IMR-90 (cell line): ENCODE measurements at regions not wholly inside any gene's neighbourhood (a gene's known extent, or its start where the extent isn't known, plus 50 kb on each side); places are given as distances from the start of the nearest gene placed in this dataset.

Source experiments
- ATAC-seq: fragments of 200-7000 bp; cut with Tn5 transposase; 2 replicates; pipeline ENCODE4 v1.9.1; 2020; ENCODE audit warnings: low read depth, mild to moderate bottlenecking, moderate library complexity
- BruUV-seq: library from RNA; stranded (reverse); fragments of 400-500 nt; replicated peaks from 2 replicates; lab custom pipeline; 2021; lab: Mats Ljungman, UMichigan
- CTCF ChIA-PET: fragments of 300-600 bp; formaldehyde crosslinking; extraction: SDS; loops from one replicate; lab custom pipeline; 2021; ENCODE audit warnings: antibody characterized with exemption; lab: Yijun Ruan, JAX
- POLR2A ChIA-PET: fragments of 300-600 bp; sonication (Branson Sonifier 250); formaldehyde crosslinking; loops from one replicate; lab custom pipeline; 2022; ENCODE audit warnings: antibody characterized with exemption; ENCODE audit not compliant: unreplicated experiment; lab: Charles Lee
- DNase-seq: peaks from one replicate; pipeline ENCODE4 v3.0.0; 2013
- H2AFZ ChIP-seq: replicated peaks from 2 replicates; pipeline ENCODE3; 2013; ENCODE audit warnings: low read length, mild to moderate bottlenecking; ENCODE audit not compliant: poor library complexity
- H2AK5ac ChIP-seq: 2 replicates; pipeline ENCODE4 v1.6.1; 2013; ENCODE audit warnings: low read depth, low read length, inconsistent platforms
- H2AK9ac ChIP-seq: replicated peaks from 2 replicates; pipeline ENCODE3; 2013; ENCODE audit warnings: mild to moderate bottlenecking, low read depth, low read length, moderate library complexity; ENCODE audit not compliant: poor library complexity
- H2BK120ac ChIP-seq: 2 replicates; pipeline ENCODE4 v1.6.1; 2013; ENCODE audit warnings: low read depth, low read length, inconsistent platforms
- H2BK15ac ChIP-seq: 3 replicates; pipeline ENCODE4 v1.6.1; 2013; ENCODE audit warnings: low read depth, low read length, inconsistent platforms
- H2BK20ac ChIP-seq: 2 replicates; pipeline ENCODE4 v1.6.1; 2013; ENCODE audit warnings: low read depth, mild to moderate bottlenecking, inconsistent platforms, low read length, moderate library complexity
- H2BK5ac ChIP-seq: 2 replicates; pipeline ENCODE4 v1.6.1; 2013; ENCODE audit warnings: mild to moderate bottlenecking, low read depth, low read length, inconsistent platforms; ENCODE audit not compliant: poor library complexity, severe bottlenecking
- H3K14ac ChIP-seq: replicated peaks from 2 replicates; pipeline ENCODE4 v1.6.1; 2013; ENCODE audit warnings: low read depth, low read length, inconsistent platforms
- H3K18ac ChIP-seq: 2 replicates; pipeline ENCODE4 v1.6.1; 2013; ENCODE audit warnings: low read depth, low read length, control low read depth
- H3K23ac ChIP-seq: 2 replicates; pipeline ENCODE4 v1.6.1; 2013; ENCODE audit warnings: low read depth, low read length, inconsistent platforms
- H3K27ac ChIP-seq: 2 replicates; pipeline ENCODE4 v1.5.1; 2013; ENCODE audit warnings: mild to moderate bottlenecking, control low read depth, low read length; ENCODE audit not compliant: insufficient read depth
- H3K27me3 ChIP-seq: 2 replicates; pipeline ENCODE4 v1.6.1; 2013; ENCODE audit warnings: low read length; ENCODE audit not compliant: control insufficient read depth, insufficient read depth
- H3K36me3 ChIP-seq: 2 replicates; pipeline ENCODE4 v1.6.1; 2013; ENCODE audit warnings: low read length, mixed read lengths; ENCODE audit not compliant: control insufficient read depth, insufficient read depth
- H3K4ac ChIP-seq: 2 replicates; pipeline ENCODE4 v1.6.1; 2013; ENCODE audit warnings: low read depth, low read length, inconsistent platforms
- H3K4me1 ChIP-seq: 2 replicates; pipeline ENCODE4 v1.6.1; 2013; ENCODE audit warnings: low read length, mixed read lengths; ENCODE audit not compliant: control insufficient read depth, insufficient read depth
- H3K4me2 ChIP-seq: 2 replicates; pipeline ENCODE4 v1.6.1; 2013; ENCODE audit warnings: low read depth, mild to moderate bottlenecking, control low read depth, low read length, moderate library complexity
- H3K4me3 ChIP-seq: 2 replicates; pipeline ENCODE4 v1.5.1; 2013; ENCODE audit warnings: low read depth, mild to moderate bottlenecking, control low read depth, low read length, moderate library complexity; ENCODE audit not compliant: insufficient read depth
- H3K56ac ChIP-seq: 2 replicates; pipeline ENCODE4 v1.6.1; 2013; ENCODE audit warnings: low read length, inconsistent platforms; ENCODE audit not compliant: insufficient read depth; ENCODE audit errors: extremely low read depth
- H3K79me1 ChIP-seq, 2 experiments: 2 replicates each; pipeline ENCODE4 v1.6.1; 2013; ENCODE audit warnings: low read length in 2 of 2, inconsistent platforms in 1 of 2, low read depth in 1 of 2
- H3K9ac ChIP-seq: 2 replicates; pipeline ENCODE4 v1.6.1; 2013; ENCODE audit warnings: low read depth, low read length, control low read depth
- H3K9me1 ChIP-seq: 2 replicates; pipeline ENCODE4 v1.6.1; 2013; ENCODE audit warnings: low read length, inconsistent platforms; ENCODE audit not compliant: insufficient read depth
- H3K9me3 ChIP-seq: 2 replicates; pipeline ENCODE4 v1.6.1; 2013; ENCODE audit warnings: low read length; ENCODE audit not compliant: control insufficient read depth, insufficient read depth
- H4K20me1 ChIP-seq: 2 replicates; pipeline ENCODE4 v1.6.1; 2013; ENCODE audit warnings: low read length, inconsistent platforms; ENCODE audit not compliant: insufficient read depth
- H4K5ac ChIP-seq: 2 replicates; pipeline ENCODE4 v1.6.1; 2013; ENCODE audit warnings: mild to moderate bottlenecking, low read depth, low read length, control low read depth
- H4K8ac ChIP-seq, 2 experiments: 2 replicates each; pipeline ENCODE4 v1.6.1; 2013; ENCODE audit warnings: low read depth in 2 of 2, low read length in 2 of 2, control low read depth in 1 of 2, inconsistent platforms in 1 of 2
- H4K91ac ChIP-seq: 2 replicates; pipeline ENCODE4 v1.6.1; 2013; ENCODE audit warnings: low read depth, low read length, inconsistent platforms; ENCODE audit not compliant: insufficient read depth
- BHLHE40 ChIP-seq: fragments of 150-350 bp; IDR thresholded peaks from 2 replicates; pipeline ENCODE4 v1.6.1; 2016; ENCODE audit warnings: mild to moderate bottlenecking, low read depth, low read length
- FOS ChIP-seq: fragments of 150-350 bp; IDR thresholded peaks from 2 replicates; pipeline ENCODE4 v1.6.1; 2016; ENCODE audit warnings: low read depth, low read length
- MAFK ChIP-seq: IDR thresholded peaks from 2 replicates; pipeline ENCODE4 v1.6.1; 2012; ENCODE audit warnings: low read depth, low read length, improper control_type of control experiment
- MXI1 ChIP-seq: IDR thresholded peaks from 2 replicates; pipeline ENCODE4 v1.6.1; 2012; ENCODE audit warnings: low read depth, mild to moderate bottlenecking, low read length, moderate library complexity, borderline replicate concordance
- POLR2A ChIP-seq: IDR thresholded peaks from 2 replicates; pipeline ENCODE4 v1.6.1; 2012; ENCODE audit warnings: mild to moderate bottlenecking, low read depth, low read length
- RAD21 ChIP-seq: IDR thresholded peaks from 2 replicates; pipeline ENCODE4 v1.6.1; 2012; ENCODE audit warnings: low read length, improper control_type of control experiment
- USF2 ChIP-seq: fragments of 150-350 bp; IDR thresholded peaks from 2 replicates; pipeline ENCODE4 v1.6.1; 2017; ENCODE audit warnings: mild to moderate bottlenecking, antibody characterized with exemption, low read length, low read depth
- WGBS, 2 experiments: methylation state at CpG; one replicate each; pipeline versions ENCODE4 v1.1.5 to v1.1.7; 2013; ENCODE audit warnings: missing lambda C conversion rate in 2 of 2; ENCODE audit not compliant: insufficient read length in 1 of 2; ENCODE audit errors: extremely low coverage in 2 of 2; 5-methylcytosine and 5-hydroxymethylcytosine counted together
- dilution Hi-C: fragments of 300-500 bp; cut with HindIII; formaldehyde crosslinking; loops from one replicate; pipeline ENCODE4 v1.14.3; 2018; ENCODE audit warnings: low sequenced_read_pairs; ENCODE audit not compliant: unreplicated experiment
- in situ Hi-C: fragments of 300-500 bp; cut with MboI; formaldehyde crosslinking; loops from 3 replicates; pipeline ENCODE4 v1.14.3; 2019; ENCODE audit warnings: low sequenced_read_pairs, inconsistent platforms, mixed read lengths
- intact Hi-C: fragments of 100-400 bp; cut with micrococcal nuclease; formaldehyde crosslinking; loops from 2 replicates; pipeline ENCODE4 v1.10.0; 2022
- TF ChIP-seq, protein P1 (sequence below): conservative IDR thresholded peaks from 2 replicates; pipeline ENCODE4 v1.5.1; 2012; ENCODE audit warnings: mild to moderate bottlenecking, low read depth, low read length, improper control_type of control experiment
- TF ChIP-seq, protein P2 (sequence below): fragments of 150-350 bp; IDR thresholded peaks from 2 replicates; pipeline ENCODE4 v1.6.1; 2016; ENCODE audit warnings: low read depth, mild to moderate bottlenecking, low read length, moderate library complexity, borderline replicate concordance

DNA sequence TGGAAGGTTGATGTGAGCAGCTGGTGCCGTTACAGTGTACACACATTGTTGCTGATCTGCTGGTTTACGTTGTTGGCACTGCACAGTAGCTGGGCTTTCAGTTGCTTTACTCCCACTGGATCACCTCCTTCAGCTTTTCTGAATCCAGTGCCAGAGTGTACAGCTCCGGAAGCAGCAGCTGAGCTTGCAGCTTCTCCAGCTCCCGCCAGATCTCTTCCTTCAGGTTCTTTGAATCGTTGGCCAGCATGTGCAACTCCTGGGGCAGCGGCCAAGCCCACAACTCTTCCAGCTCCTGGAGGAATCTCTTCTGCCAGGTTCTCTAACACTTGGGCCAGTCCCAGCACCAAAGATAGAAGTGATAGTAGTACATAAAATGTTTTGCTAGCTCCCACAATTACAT is 149.7 kb upstream of the RRP15 start:
- Histone ChIP-seq H3K4ac (no peak overlapping the region), H2BK120ac (no peak overlapping the region), H2BK5ac (no peak overlapping the region), H4K8ac (no peak overlapping the region), H2BK20ac (no peak overlapping the region), H4K91ac (no peak overlapping the region), H2AFZ (no peak overlapping the region), H2BK15ac (no peak overlapping the region), H3K9me3 (no peaks in the 10 kb centered on the region), H3K14ac (no peak overlapping the region), H4K20me1 (no peaks in the 10 kb centered on the region), H3K9ac (no peak overlapping the region), H3K27me3 (no peaks in the 10 kb centered on the region), H2AK9ac (no peak overlapping the region), H3K4me3 (no peak overlapping the region), H3K79me1 (no peaks in the 10 kb centered on the region), H3K23ac (no peak overlapping the region), H3K4me1 (no peaks in the 10 kb centered on the region), H2AK5ac (no peak overlapping the region), H3K27ac (no peak overlapping the region), H3K56ac (no peak overlapping the region), H3K9me1 (no peaks in the 10 kb centered on the region), H4K5ac (no peak overlapping the region), H3K4me2 (no peak overlapping the region), H3K18ac (no peak overlapping the region), H3K36me3 (no peaks in the 10 kb centered on the region)
- dilution Hi-C loops (no loop called here), in situ Hi-C loops (no loop called here), intact Hi-C loops (no loop called here)
- no peak for DNase-seq
- POLR2A ChIA-PET: interaction anchor here (0.9 kb wide), 1 partner anchor 352 kb away, joined by 3 read pairs; no protein-coding TSS in a partner anchor
- no peak for ATAC-seq
- TF ChIP-seq FOS: no peak
- no peak for TF ChIP-seq BHLHE40
- TF ChIP-seq, protein P1, sequence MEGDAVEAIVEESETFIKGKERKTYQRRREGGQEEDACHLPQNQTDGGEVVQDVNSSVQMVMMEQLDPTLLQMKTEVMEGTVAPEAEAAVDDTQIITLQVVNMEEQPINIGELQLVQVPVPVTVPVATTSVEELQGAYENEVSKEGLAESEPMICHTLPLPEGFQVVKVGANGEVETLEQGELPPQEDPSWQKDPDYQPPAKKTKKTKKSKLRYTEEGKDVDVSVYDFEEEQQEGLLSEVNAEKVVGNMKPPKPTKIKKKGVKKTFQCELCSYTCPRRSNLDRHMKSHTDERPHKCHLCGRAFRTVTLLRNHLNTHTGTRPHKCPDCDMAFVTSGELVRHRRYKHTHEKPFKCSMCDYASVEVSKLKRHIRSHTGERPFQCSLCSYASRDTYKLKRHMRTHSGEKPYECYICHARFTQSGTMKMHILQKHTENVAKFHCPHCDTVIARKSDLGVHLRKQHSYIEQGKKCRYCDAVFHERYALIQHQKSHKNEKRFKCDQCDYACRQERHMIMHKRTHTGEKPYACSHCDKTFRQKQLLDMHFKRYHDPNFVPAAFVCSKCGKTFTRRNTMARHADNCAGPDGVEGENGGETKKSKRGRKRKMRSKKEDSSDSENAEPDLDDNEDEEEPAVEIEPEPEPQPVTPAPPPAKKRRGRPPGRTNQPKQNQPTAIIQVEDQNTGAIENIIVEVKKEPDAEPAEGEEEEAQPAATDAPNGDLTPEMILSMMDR: no peak
- no peak for TF ChIP-seq MXI1
- TF ChIP-seq, protein P2, sequence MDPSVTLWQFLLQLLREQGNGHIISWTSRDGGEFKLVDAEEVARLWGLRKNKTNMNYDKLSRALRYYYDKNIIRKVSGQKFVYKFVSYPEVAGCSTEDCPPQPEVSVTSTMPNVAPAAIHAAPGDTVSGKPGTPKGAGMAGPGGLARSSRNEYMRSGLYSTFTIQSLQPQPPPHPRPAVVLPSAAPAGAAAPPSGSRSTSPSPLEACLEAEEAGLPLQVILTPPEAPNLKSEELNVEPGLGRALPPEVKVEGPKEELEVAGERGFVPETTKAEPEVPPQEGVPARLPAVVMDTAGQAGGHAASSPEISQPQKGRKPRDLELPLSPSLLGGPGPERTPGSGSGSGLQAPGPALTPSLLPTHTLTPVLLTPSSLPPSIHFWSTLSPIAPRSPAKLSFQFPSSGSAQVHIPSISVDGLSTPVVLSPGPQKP: no peak
- no peak for TF ChIP-seq POLR2A
- TF ChIP-seq USF2: no peak
- TF ChIP-seq RAD21: no peak
- TF ChIP-seq MAFK: no peak
- CTCF ChIA-PET: no interaction called here
- 90% methylated on average over 2 of the region's 6 CpGs; no CpG with 5 or more reads in 1 of the 2 experiments for WGBS, 2 experiments
- BruUV-seq: no TSS peak
